ENCODE measurements at regions not wholly inside any gene's neighbourhood (a gene's known extent, or its start where the extent isn't known, plus 50 kb on each side); places are given as distances from the start of the nearest gene placed in this dataset.

DNA sequence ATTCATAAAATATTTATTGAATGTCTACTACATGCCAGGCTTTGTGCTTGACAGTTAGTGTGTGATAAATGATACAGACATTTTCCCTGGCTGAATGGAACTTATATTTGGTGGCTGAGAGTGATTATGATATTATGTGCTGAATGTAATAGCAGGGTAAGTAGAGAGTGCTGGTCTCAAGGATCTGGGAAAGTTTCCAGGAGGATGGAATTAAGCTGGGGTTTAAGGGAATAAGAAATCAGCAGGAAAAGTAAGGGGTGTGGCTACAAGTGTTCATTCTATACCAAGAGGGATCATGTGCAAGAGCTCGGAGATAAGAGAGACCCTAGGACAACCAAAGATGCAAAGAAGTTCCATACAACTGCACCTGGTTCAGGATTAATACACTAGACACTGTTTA is 500.1 kb upstream of the CFAP20DC start (continued):
- TF ChIP-seq, protein P1, sequence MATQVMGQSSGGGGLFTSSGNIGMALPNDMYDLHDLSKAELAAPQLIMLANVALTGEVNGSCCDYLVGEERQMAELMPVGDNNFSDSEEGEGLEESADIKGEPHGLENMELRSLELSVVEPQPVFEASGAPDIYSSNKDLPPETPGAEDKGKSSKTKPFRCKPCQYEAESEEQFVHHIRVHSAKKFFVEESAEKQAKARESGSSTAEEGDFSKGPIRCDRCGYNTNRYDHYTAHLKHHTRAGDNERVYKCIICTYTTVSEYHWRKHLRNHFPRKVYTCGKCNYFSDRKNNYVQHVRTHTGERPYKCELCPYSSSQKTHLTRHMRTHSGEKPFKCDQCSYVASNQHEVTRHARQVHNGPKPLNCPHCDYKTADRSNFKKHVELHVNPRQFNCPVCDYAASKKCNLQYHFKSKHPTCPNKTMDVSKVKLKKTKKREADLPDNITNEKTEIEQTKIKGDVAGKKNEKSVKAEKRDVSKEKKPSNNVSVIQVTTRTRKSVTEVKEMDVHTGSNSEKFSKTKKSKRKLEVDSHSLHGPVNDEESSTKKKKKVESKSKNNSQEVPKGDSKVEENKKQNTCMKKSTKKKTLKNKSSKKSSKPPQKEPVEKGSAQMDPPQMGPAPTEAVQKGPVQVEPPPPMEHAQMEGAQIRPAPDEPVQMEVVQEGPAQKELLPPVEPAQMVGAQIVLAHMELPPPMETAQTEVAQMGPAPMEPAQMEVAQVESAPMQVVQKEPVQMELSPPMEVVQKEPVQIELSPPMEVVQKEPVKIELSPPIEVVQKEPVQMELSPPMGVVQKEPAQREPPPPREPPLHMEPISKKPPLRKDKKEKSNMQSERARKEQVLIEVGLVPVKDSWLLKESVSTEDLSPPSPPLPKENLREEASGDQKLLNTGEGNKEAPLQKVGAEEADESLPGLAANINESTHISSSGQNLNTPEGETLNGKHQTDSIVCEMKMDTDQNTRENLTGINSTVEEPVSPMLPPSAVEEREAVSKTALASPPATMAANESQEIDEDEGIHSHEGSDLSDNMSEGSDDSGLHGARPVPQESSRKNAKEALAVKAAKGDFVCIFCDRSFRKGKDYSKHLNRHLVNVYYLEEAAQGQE (IDR thresholded peaks at IDR 0.05), result no peak
- TF ChIP-seq NPAS2 (CRISPR knock-in tag; IDR thresholded peaks at IDR 0.05; ENCODE audit: borderline replicate concordance) (no peak), KDM5A (IDR thresholded peaks at IDR 0.05) (no peak), CHD2 (IDR thresholded peaks at IDR 0.05; ENCODE audit: low read length, partially characterized antibody) (no peak), RAD21 (conservative IDR thresholded peaks at IDR 0.05 in 1 of 2, IDR thresholded peaks at IDR 0.05 in 1 of 2) (no peak), ZSCAN20 (CRISPR knock-in tag; IDR thresholded peaks at IDR 0.05) (no peak), EHF (CRISPR knock-in tag; IDR thresholded peaks at IDR 0.05) (no peak)

DNA sequence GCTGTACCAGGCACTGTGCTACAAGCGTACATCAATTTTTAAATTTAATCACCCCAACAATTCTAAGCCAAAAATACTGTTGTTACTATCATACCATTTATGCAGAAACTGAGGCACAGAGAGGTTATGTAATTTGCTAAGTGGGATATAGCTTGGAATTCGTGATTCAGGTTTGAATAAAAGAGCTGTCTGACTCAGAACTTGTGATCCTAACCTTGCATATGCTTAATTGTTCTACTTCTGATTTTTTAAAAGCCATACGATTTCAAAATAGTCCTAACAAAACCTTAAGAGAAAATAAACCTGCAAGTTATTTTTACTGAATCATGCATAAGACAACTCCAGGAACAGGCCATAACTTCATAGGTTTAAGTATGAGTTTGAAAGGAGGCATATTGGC is 498.0 kb upstream of the CFAP20DC start:
- Histone ChIP-seq H3K9me3 (no peaks in the 10 kb centered on the region), H3K4me1 (no peaks in the 10 kb centered on the region), H3K4me3 (no peak overlapping the region), H3K27ac (no peak overlapping the region), H3K4me2 (no peak overlapping the region)
- ATAC-seq (no peak), FAIRE-seq (no peak), DNase-seq (ENCODE audit: low read depth in 1 of 2, low spot score in 1 of 2) (no peak)
- POLR2A ChIA-PET, result no interaction called here
- WGBS (ENCODE audit: missing lambda C conversion rate), result 46% methylated on average over 3 of the region's 3 CpGs
- TF ChIP-seq, protein P2, sequence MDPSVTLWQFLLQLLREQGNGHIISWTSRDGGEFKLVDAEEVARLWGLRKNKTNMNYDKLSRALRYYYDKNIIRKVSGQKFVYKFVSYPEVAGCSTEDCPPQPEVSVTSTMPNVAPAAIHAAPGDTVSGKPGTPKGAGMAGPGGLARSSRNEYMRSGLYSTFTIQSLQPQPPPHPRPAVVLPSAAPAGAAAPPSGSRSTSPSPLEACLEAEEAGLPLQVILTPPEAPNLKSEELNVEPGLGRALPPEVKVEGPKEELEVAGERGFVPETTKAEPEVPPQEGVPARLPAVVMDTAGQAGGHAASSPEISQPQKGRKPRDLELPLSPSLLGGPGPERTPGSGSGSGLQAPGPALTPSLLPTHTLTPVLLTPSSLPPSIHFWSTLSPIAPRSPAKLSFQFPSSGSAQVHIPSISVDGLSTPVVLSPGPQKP (IDR thresholded peaks at IDR 0.05; ENCODE audit: low read depth, low read length), result no peak
- TF ChIP-seq JUN (IDR thresholded peaks at IDR 0.05) (no peak), BHLHE40 (IDR thresholded peaks at IDR 0.05; ENCODE audit: low read depth, low read length) (no peak), TFCP2L1 (CRISPR knock-in tag; IDR thresholded peaks at IDR 0.05) (no peak), FOSL2 (IDR thresholded peaks at IDR 0.05) (no peak), FOSL2 (CRISPR knock-in tag; IDR thresholded peaks at IDR 0.05) (no peak), FOXS1 (CRISPR knock-in tag; IDR thresholded peaks at IDR 0.05) (no peak), HOXA7 (CRISPR knock-in tag; IDR thresholded peaks at IDR 0.05) (no peak), RARB (CRISPR knock-in tag; IDR thresholded peaks at IDR 0.05) (no peak), CBX2 (IDR thresholded peaks at IDR 0.05; ENCODE audit: borderline replicate concordance, low read depth) (no peak), RCOR1 (IDR thresholded peaks at IDR 0.05; ENCODE audit: low read depth, low read length) (no peak), FOSB (CRISPR knock-in tag; IDR thresholded peaks at IDR 0.05) (no peak), RAD21 (conservative IDR thresholded peaks at IDR 0.05 in 1 of 2, IDR thresholded peaks at IDR 0.05 in 1 of 2) (no peak), ZNF302 (CRISPR knock-in tag; IDR thresholded peaks at IDR 0.05) (no peak), HEYL (CRISPR knock-in tag; IDR thresholded peaks at IDR 0.05) (no peak), SREBF2 (IDR thresholded peaks at IDR 0.05) (no peak)
- TF ChIP-seq, protein P3, sequence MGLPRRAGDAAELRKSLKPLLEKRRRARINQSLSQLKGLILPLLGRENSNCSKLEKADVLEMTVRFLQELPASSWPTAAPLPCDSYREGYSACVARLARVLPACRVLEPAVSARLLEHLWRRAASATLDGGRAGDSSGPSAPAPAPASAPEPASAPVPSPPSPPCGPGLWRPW (IDR thresholded peaks at IDR 0.05), result no peak
- CTCF ChIA-PET, result no interaction called here

DNA sequence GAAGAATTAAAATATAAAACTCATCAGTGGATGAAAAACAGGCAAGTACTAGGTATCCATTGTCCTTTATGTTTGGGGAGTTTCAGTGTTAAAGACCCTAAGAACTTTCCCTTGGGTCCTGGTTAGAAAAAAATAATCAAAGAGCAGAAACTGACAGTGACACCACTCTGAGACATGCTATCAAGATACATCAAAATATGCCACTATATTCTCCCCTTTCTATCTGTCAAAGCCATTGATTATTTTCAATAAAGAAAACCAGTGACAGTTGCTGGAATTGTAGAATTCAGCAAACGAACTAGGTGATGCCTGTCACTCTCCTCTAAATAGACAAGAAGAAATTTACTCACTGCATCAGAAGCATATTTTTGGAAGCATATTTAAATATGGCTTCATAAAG is 496.7 kb upstream of the CFAP20DC start:
- Histone ChIP-seq H3K9me3 (no peaks in the 10 kb centered on the region), H3K4me3 (no peak overlapping the region), H3K4me1 (no peaks in the 10 kb centered on the region), H3K27ac (no peak overlapping the region), H3K4me2 (no peak overlapping the region)
- WGBS (ENCODE audit: missing lambda C conversion rate), result 0% methylated on average over 1 of the region's 1 CpG
- FAIRE-seq (no peak), DNase-seq (ENCODE audit: low read depth in 1 of 2, low spot score in 1 of 2) (no peak), ATAC-seq (no peak)
- ChIA-PET POLR2A (no interaction called here), CTCF (no interaction called here)
- no peak for TF ChIP-seq RNF2 (IDR thresholded peaks at IDR 0.05; ENCODE audit: borderline replicate concordance, low read depth)
- TF ChIP-seq RARB (CRISPR knock-in tag; IDR thresholded peaks at IDR 0.05), result no peak
- no peak for TF ChIP-seq EHMT2 (IDR thresholded peaks at IDR 0.05; ENCODE audit: low read depth)
- TF ChIP-seq POLR2AphosphoS2 (conservative IDR thresholded peaks at IDR 0.05; ENCODE audit: low read length), result no peak
- no peak for TF ChIP-seq SMC3 (IDR thresholded peaks at IDR 0.05)
- no peak for TF ChIP-seq FOSB (CRISPR knock-in tag; IDR thresholded peaks at IDR 0.05)
- TF ChIP-seq EHF (CRISPR knock-in tag; IDR thresholded peaks at IDR 0.05), result no peak
